ENCODE measurements at regions not wholly inside any gene's neighbourhood (a gene's known extent, or its start where the extent isn't known, plus 50 kb on each side); places are given as distances from the start of the nearest gene placed in this dataset.

GRCh38 chr10:58052772-58053171 is 214.9 kb downstream of the IPMK start:
- no peak for TF ChIP-seq STAT1 (IDR thresholded peaks at IDR 0.05; ENCODE audit: unreplicated experiment)
- H4K20me1 ChIP-seq (replicated peaks; ENCODE audit: insufficient read depth) = no peaks in the 10 kb centered on the region
- H3F3A ChIP-seq (replicated peaks; ENCODE audit: low read depth) = no peaks in the 10 kb centered on the region
- H3K4me3 ChIP-seq = no peak overlapping the region
- peaks cover 54% of the 10 kb centered on the region for H3K4me1 Mint-ChIP-seq
- no peaks in the 10 kb centered on the region for H3K79me2 ChIP-seq (replicated peaks; ENCODE audit: insufficient read depth)
- H3K36me3 ChIP-seq (ENCODE audit: insufficient read depth) = no peaks in the 10 kb centered on the region
- H3K27me3 Mint-ChIP-seq (ENCODE audit: insufficient read depth, low read depth, poor library complexity) = no peaks in the 10 kb centered on the region
- peaks cover 46% of the 10 kb centered on the region for H3K4me1 ChIP-seq (ENCODE audit: insufficient read depth)
- H3K4me2 ChIP-seq = peak overlapping the region; percentile 61; the same call in 1 of the 2 replicates
- ATAC-seq (no peak), DNase-seq (ENCODE audit: low spot score) (no peak)
- H3K9me3 Mint-ChIP-seq = no peaks in the 10 kb centered on the region
- no peak overlapping the region for H3K27ac Mint-ChIP-seq
- no peaks in the 10 kb centered on the region for H3K27me3 ChIP-seq (ENCODE audit: insufficient read depth)
- no peak overlapping the region for H2AFZ ChIP-seq
- H3K36me3 Mint-ChIP-seq (ENCODE audit: low read depth) = no peaks in the 10 kb centered on the region
- no peak overlapping the region for H3K27ac ChIP-seq (ENCODE audit: low read depth)
- H3K4me3 Mint-ChIP-seq = no peak overlapping the region
- H3K9me2 ChIP-seq (ENCODE audit: insufficient read depth) = peaks cover 7% of the 10 kb centered on the region

- Histone ChIP-seq H4K20me1 (replicated peaks; ENCODE audit: insufficient read depth) (no peaks in the 10 kb centered on the region), H3K36me3 (ENCODE audit: insufficient read depth) (no peaks in the 10 kb centered on the region; the same call in 1 of the 2 replicates), H3F3A (replicated peaks; ENCODE audit: low read depth) (no peaks in the 10 kb centered on the region), H3K27ac (ENCODE audit: low read depth) (peak overlapping the region; percentile 92), H3K4me3 (peak overlapping the region; percentile 24), H3K79me2 (replicated peaks; ENCODE audit: insufficient read depth) (no peaks in the 10 kb centered on the region), H3K9me2 (ENCODE audit: insufficient read depth) (peaks cover 21% of the 10 kb centered on the region), H3K4me1 (ENCODE audit: insufficient read depth) (peaks cover 46% of the 10 kb centered on the region), H3K4me2 (peak overlapping the region; percentile 61), H3K27me3 (ENCODE audit: insufficient read depth) (no peaks in the 10 kb centered on the region), H2AFZ (no peak overlapping the region)
- Mint-ChIP-seq H3K9me3 (no peaks in the 10 kb centered on the region), H3K4me1 (peaks cover 54% of the 10 kb centered on the region), H3K27ac (peak overlapping the region; percentile 89), H3K4me3 (peak overlapping the region; percentile 40), H3K36me3 (ENCODE audit: low read depth) (peaks cover 5% of the 10 kb centered on the region; the same call in 1 of the 3 replicates), H3K27me3 (ENCODE audit: insufficient read depth, low read depth, poor library complexity) (no peaks in the 10 kb centered on the region)
- DNase-seq (ENCODE audit: low spot score) = peak; percentile 83
- ATAC-seq = peak; percentile 98
- TF ChIP-seq ZNF462 (CRISPR knock-in tag; IDR thresholded peaks at IDR 0.05) (peak; percentile 51; the same call in 1 of the 2 replicates), ETS1 (IDR thresholded peaks at IDR 0.05) (no peak), REST (IDR thresholded peaks at IDR 0.05; ENCODE audit: unreplicated experiment) (no peak), NANOG (IDR thresholded peaks at IDR 0.05; ENCODE audit: borderline replicate concordance) (peak; percentile 91), ZNF114 (CRISPR knock-in tag; IDR thresholded peaks at IDR 0.05) (no peak), CTCF (conservative IDR thresholded peaks at IDR 0.05; ENCODE audit: low read depth in 2 of 2) (no peak), EZH2phosphoT487 (IDR thresholded peaks at IDR 0.05; ENCODE audit: unreplicated experiment) (no peak), ZNF331 (CRISPR knock-in tag; IDR thresholded peaks at IDR 0.05; ENCODE audit: low read depth) (no peak), JUNB (IDR thresholded peaks at IDR 0.05; ENCODE audit: unreplicated experiment) (no peak)
Measured at GRCh38 chr10:58050575-58050974, 217.1 kb downstream of the IPMK start.
